GM23248 (cell line): ENCODE measurements at regions not wholly inside any gene's neighbourhood (a gene's known extent, or its start where the extent isn't known, plus 50 kb on each side); places are given as distances from the start of the nearest gene placed in this dataset.

Experiments
- DNase-seq: peaks from one replicate; pipeline ENCODE4 v3.0.0-alpha.2; 2015
- H2AFZ ChIP-seq: fragments of 200-600 bp; sonication (generic); 2 replicates; pipeline ENCODE4 v1.6.1; 2016; ENCODE audit warnings: antibody characterized with exemption
- H3F3A ChIP-seq: fragments of 200-600 bp; sonication (generic); 2 replicates; pipeline ENCODE4 v1.6.1; 2016; ENCODE audit warnings: mild to moderate bottlenecking, antibody characterized with exemption, mixed run types; ENCODE audit not compliant: insufficient read depth
- H3K27ac ChIP-seq: fragments of 200-600 bp; sonication (generic); 2 replicates; pipeline ENCODE4 v1.5.1; 2016; ENCODE audit warnings: mild to moderate bottlenecking
- H3K27me3 ChIP-seq: fragments of 200-600 bp; sonication (generic); replicated peaks from 2 replicates; pipeline ENCODE4 v1.6.1; 2016; ENCODE audit warnings: mild to moderate bottlenecking; ENCODE audit not compliant: insufficient read depth
- H3K36me3 ChIP-seq: fragments of 200-600 bp; sonication (generic); 2 replicates; pipeline ENCODE4 v1.6.1; 2016; ENCODE audit warnings: low read depth, mild to moderate bottlenecking
- H3K4me1 ChIP-seq: fragments of 200-600 bp; sonication (generic); 2 replicates; pipeline ENCODE4 v1.6.1; 2016; ENCODE audit warnings: mild to moderate bottlenecking; ENCODE audit not compliant: insufficient read depth
- H3K4me2 ChIP-seq: fragments of 200-600 bp; sonication (generic); one replicate; pipeline ENCODE4 v1.6.1; 2016; ENCODE audit warnings: mild to moderate bottlenecking; ENCODE audit not compliant: unreplicated experiment
- H3K4me3 ChIP-seq: fragments of 200-600 bp; sonication (generic); 2 replicates; pipeline ENCODE4 v1.5.1; 2016; ENCODE audit warnings: mild to moderate bottlenecking
- H3K79me2 ChIP-seq: fragments of 200-600 bp; sonication (generic); 2 replicates; pipeline ENCODE4 v1.6.1; 2016; ENCODE audit warnings: mild to moderate bottlenecking; ENCODE audit not compliant: insufficient read depth
- H3K9ac ChIP-seq: fragments of 200-600 bp; sonication (generic); 2 replicates; pipeline ENCODE4 v1.6.1; 2016; ENCODE audit warnings: mild to moderate bottlenecking
- H3K9me2 ChIP-seq: fragments of 200-600 bp; sonication (generic); 2 replicates; pipeline ENCODE4 v1.6.1; 2016; ENCODE audit warnings: mixed run types, mild to moderate bottlenecking, moderate library complexity; ENCODE audit not compliant: insufficient read depth
- H3K9me3 ChIP-seq: fragments of 200-600 bp; sonication (generic); one replicate; pipeline ENCODE4 v1.6.1; 2017; ENCODE audit warnings: low read depth
- H4K20me1 ChIP-seq: fragments of 200-600 bp; sonication (generic); 2 replicates; pipeline ENCODE4 v1.6.0; 2016; ENCODE audit not compliant: insufficient read depth
- EZH2 ChIP-seq: fragments of 200-600 bp; sonication (generic); IDR thresholded peaks from 2 replicates; pipeline ENCODE4 v1.6.1; 2018; ENCODE audit warnings: antibody characterized with exemption, mild to moderate bottlenecking; ENCODE audit not compliant: insufficient read depth, poor library complexity, severe bottlenecking
- EZH2phosphoT487 ChIP-seq: fragments of 200-600 bp; sonication (generic); IDR thresholded peaks from 2 replicates; pipeline ENCODE4 v1.6.1; 2018; ENCODE audit warnings: antibody characterized with exemption, moderate library complexity, mild to moderate bottlenecking, low read depth; ENCODE audit not compliant: insufficient read depth
- WGBS, 2 experiments: methylation state at CpG; one replicate each; pipeline ENCODE4 v1.1.6; 2015 to 2017; ENCODE audit warnings: low lambda C conversion rate in 2 of 2, low coverage in 1 of 2; ENCODE audit errors: missing lambda C conversion rate in 2 of 2; 5-methylcytosine and 5-hydroxymethylcytosine counted together
- in situ Hi-C: fragments of 300-500 bp; cut with MboI; formaldehyde crosslinking; loops from 2 replicates; pipeline ENCODE4 v1.15.0; 2020

DNA sequence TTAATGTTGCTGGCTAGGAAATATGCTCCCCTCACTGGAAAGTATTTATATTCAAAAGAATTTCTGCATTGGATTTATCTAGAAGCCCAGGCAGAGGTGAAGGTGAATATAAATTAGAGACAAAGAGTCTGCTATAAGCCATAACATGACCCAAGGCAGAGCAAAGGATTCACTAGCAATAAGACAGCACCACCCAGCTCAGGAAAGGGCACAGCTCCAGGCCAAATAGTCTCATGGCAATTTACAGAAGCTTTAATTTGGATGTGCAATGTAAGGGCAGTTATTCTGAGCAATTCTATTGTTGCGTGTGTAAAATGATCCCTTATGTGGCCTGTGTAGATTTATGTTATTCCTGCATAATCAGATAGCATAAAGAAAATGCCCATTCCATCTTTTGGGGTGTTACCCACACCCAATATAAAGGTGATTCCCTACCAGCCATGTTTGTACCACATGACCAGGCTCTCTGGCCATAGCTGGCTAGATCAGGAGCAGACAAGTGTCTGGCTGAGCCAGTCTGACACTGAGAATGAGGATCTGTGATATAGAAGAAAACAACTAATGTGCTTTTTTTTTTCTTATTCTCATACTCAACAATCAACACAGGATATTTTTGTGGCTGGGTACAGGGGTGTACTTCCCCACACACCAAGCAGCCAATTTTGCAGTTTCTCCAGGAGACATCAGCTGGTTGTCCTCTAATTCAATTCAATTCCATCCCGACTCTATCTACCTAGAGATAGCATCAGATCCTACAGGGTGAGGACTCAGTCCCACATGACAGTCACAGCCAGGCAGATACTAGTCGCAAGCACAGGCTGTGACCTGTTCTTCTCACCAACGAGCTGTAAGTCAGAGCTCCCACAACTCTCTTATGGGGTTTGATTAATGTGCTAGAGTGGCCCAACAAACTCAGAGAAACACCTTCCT is 181.4 kb downstream of the KCTD15 start:
- no peak for TF ChIP-seq EZH2phosphoT487
- Histone ChIP-seq H3K27me3 (no peaks in the 10 kb centered on the region; the same call in 1 of the 2 replicates), H3F3A (no peaks in the 10 kb centered on the region), H3K36me3 (no peaks in the 10 kb centered on the region), H3K27ac (no peak overlapping the region), H3K4me3 (no peak overlapping the region), H4K20me1 (no peaks in the 10 kb centered on the region), H3K4me2 (no peak overlapping the region), H3K79me2 (no peaks in the 10 kb centered on the region), H2AFZ (no peak overlapping the region), H3K4me1 (no peaks in the 10 kb centered on the region), H3K9ac (no peak overlapping the region), H3K9me3 (no peaks in the 10 kb centered on the region), H3K9me2 (no peaks in the 10 kb centered on the region)
- whole genome bisulfite sequencing, 2 experiments, result 7 to 14% methylated on average over 4 of the region's 4 CpGs
- in situ Hi-C loops, result no loop called here
- DNase-seq, result no peak

DNA sequence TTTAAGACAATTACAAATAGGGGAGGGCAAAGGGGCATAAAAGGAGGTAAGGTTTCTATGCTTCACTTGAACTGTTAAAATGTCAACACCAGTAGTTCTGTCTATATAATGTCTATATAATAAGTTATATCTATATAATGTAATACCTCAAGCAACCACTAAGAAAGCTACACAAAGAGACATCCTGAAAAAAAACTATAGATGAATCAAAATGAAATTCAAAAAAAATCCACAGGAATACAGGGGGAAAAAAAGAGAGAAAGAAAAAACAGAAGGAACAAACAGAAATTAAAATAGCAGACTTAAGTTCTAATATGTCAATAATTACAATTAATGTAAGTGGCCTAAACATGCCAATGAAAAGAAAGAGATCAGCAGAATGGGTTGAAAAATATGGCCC is 186.0 kb downstream of the KCTD15 start:
- Histone ChIP-seq H3K27me3 (no peaks in the 10 kb centered on the region; the same call in 1 of the 2 replicates), H3K9me2 (no peaks in the 10 kb centered on the region), H3K9ac (no peak overlapping the region), H3K36me3 (no peaks in the 10 kb centered on the region), H3K79me2 (no peaks in the 10 kb centered on the region), H3K9me3 (no peaks in the 10 kb centered on the region), H3K4me3 (no peak overlapping the region), H3F3A (no peaks in the 10 kb centered on the region), H2AFZ (no peak overlapping the region), H3K4me2 (no peak overlapping the region), H3K27ac (no peak overlapping the region), H4K20me1 (no peaks in the 10 kb centered on the region), H3K4me1 (no peaks in the 10 kb centered on the region)
- in situ Hi-C loops, result no loop called here
- TF ChIP-seq EZH2phosphoT487 (no peak), EZH2 (no peak)
- DNase-seq, result no peak

DNA sequence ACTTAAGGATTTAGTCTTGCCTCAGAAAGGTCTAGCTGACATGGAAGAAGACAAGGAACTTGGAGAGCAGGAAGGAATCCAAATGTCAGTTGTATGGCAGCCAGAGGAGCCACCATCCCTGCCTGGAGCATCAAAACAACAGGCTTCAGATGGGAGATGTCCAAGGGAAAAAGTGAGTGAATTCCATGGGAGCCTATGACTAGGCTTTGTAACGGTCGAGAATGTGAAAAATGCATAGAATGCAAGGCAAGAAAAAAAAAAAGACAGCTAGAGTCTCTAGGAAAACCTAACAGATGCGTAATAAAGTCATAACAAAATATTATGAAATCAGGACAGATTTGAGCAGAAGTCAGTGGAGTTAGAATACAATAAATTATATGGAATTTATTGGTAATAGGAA is 183.7 kb upstream of the LSM14A start:
- H3K27me3 ChIP-seq, result no peaks in the 10 kb centered on the region
- no peak overlapping the region for H3K4me2 ChIP-seq
- no peaks in the 10 kb centered on the region for H3K36me3 ChIP-seq
- no peaks in the 10 kb centered on the region for H3K9me3 ChIP-seq
- 8% methylated on average over 3 of the region's 3 CpGs for WGBS, 2 experiments
- H2AFZ ChIP-seq, result no peak overlapping the region
- H3F3A ChIP-seq, result no peaks in the 10 kb centered on the region
- no peaks in the 10 kb centered on the region for H4K20me1 ChIP-seq
- peak; percentile 32 for DNase-seq
- no peaks in the 10 kb centered on the region for H3K9me2 ChIP-seq
- H3K9ac ChIP-seq, result no peak overlapping the region
- no peaks in the 10 kb centered on the region for H3K4me1 ChIP-seq
- H3K4me3 ChIP-seq, result no peak overlapping the region
- no peak overlapping the region for H3K27ac ChIP-seq
- in situ Hi-C loops, result no loop called here
- H3K79me2 ChIP-seq, result no peaks in the 10 kb centered on the region
- TF ChIP-seq EZH2 (no peak), EZH2phosphoT487 (no peak)

DNA sequence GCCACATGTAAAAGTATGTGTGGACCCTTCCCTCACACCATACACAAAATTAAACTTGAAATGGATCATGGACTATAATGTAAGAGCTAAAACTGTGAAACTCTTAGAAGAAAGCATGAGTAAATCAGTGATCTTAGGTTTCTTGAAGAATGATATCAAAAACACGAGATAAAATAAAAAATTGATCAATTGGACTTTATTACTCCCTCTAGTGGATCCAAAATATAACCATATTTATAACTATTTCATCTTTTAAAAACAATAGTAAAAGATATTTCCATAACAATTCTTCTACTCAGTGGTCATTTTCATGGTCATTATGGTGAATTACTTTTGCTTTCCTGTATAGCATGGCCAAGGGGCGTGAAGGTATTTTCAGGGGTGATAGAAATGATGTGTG is 174.6 kb upstream of the LSM14A start:
- 12 to 14% methylated on average over 2 of the region's 2 CpGs for WGBS, 2 experiments
- H3K9me2 ChIP-seq, result no peaks in the 10 kb centered on the region
- H3K9ac ChIP-seq, result no peak overlapping the region
- H3K36me3 ChIP-seq, result no peaks in the 10 kb centered on the region
- H4K20me1 ChIP-seq, result no peaks in the 10 kb centered on the region
- no peak overlapping the region for H3K27ac ChIP-seq
- H3K4me3 ChIP-seq, result no peak overlapping the region
- TF ChIP-seq EZH2phosphoT487, result no peak
- TF ChIP-seq EZH2, result no peak
- H3F3A ChIP-seq, result no peaks in the 10 kb centered on the region
- no peaks in the 10 kb centered on the region for H3K9me3 ChIP-seq
- H3K79me2 ChIP-seq, result no peaks in the 10 kb centered on the region
- DNase-seq, result peak; percentile 7
- in situ Hi-C loops, result no loop called here
- H3K27me3 ChIP-seq, result 0 out of 2 replicates have a peak, but pooled peaks cover 10% of the 10 kb centered on the region
- no peak overlapping the region for H3K4me2 ChIP-seq
- H2AFZ ChIP-seq, result no peak overlapping the region
- H3K4me1 ChIP-seq, result no peaks in the 10 kb centered on the region
